NCI-H526 treated with DMSO at 0.1 percent for 48 hours (cell line): ENCODE measurements at regions not wholly inside any gene's neighbourhood (a gene's known extent, or its start where the extent isn't known, plus 50 kb on each side); places are given as distances from the start of the nearest gene placed in this dataset.

Experiments
- DNase-seq: peaks from one replicate; lab custom pipeline; 2025; lab: John Stamatoyannopoulos, UW

DNA sequence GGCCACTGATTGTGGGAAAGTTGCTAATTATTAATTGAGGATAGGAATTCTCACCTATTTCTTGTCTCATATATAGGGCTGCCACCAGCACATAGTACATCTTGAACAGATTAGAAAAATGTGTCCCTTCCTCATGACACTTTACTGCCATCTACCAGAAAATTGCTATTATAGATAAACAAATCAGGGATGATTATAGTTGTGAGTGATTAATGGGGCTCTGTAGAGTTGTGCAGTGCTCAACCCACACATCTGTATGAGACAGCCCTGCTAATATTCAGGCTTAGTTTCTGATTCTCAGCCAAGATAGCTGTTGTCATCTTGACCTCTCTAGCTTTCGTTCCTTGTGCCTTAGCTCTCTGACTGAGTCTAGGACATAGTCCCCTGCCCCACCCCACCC lies 373.3 kb downstream of the TLE4 start:
- no peak for DNase-seq

DNA sequence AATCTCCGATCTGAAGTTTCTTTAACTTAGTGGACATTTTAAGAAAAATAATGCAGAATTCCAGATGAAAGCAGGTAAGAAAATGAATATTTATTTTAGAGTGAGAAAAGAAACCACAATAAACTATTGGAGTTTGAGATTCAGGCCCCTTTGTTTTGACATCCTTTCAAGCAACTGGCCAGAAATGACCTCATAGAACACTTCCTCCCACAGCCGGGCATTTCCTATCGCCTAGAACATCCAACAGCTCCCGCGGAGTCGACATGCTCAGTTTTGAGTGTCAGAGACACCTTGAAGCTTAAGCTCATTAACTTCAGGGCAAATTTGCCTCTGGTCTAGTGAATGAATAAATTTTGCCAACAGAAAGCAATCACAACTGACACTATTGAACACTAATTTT lies 369.2 kb downstream of the TLE4 start:
- DNase-seq: no peak

DNA sequence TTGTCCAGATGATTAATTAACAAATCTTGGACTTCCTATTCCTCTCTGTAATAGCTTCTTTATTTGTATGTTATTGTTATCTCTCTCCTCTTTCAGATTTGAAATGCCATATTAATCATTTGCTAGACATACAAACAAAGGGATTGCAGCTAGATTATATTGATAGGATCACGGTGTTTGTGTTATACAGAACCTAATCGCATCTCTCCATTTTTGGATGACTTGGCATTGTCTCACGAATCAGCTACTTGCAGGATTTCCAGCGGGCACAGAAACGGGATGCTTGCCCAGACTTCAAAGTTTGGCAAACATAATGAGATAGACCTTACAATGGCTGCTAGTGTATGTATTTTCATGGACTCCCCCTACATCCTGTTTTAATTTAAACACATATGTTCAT lies 368.1 kb downstream of the TLE4 start:
- no peak for DNase-seq

DNA sequence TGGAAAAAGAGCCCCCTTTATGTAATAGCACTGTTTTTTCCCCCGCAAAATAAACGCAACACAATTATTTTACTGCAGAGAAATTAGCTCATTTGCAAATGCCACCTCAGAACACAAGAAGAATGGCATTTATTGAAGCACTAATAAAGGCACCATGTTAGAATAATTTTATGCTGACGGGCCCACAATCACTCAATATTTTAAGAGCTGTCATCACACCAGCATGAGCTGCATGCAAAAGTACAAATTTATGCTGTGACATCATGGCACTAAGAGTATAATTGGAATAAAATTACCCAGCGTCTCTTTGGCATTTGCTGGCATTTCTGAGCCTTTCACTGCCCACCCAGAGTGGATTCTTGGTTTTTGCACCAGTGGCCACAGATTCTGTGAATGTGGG lies 364.6 kb downstream of the TLE4 start:
- DNase-seq: no peak

DNA sequence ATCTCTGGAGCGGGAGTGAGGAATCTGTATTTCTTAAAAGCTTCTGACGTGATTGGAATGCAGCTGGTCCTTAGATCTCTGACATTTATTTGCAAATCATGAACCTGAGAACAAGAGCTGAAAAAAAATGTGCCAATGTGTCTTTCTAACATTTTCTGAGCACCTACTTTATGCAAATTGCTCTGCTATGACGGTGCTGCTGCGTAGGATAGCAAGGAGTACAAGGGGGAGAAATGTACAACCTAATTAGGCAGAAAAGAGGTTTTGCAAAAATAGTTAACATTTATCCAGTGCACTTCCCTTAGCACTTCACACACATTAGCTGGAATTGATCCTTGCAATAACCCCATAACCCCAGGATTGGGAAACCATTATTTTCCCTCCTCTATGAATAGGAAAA lies 357.5 kb downstream of the TLE4 start:
- DNase-seq: no peak

DNA sequence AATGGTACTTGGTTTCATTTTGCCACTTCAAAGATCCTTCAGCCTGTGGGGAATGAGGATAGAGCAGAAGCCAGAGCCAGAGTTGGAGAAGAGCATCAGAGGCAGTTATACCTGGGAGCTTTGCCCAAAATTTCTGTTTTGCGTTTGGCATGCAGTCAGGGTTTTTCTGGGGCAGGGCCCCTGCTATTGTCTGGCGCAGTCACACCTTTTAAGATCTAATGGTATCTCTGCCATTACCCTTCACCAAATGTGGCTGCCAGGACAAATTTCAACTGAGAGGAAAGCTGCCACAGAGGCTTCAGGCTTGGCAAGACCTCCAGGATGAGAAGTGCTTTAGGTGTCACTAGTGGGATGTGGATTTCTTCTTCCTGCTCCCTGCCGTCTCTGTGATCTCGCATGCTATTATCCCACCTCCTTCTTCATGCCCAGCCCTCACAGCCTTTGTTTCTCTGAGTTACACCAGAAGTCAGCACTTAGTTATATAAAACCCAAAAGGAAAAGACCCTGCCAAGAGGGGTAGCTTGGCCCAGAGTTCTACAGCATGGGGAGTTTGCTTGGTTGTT lies 357.0 kb downstream of the TLE4 start:
- no peak for DNase-seq

DNA sequence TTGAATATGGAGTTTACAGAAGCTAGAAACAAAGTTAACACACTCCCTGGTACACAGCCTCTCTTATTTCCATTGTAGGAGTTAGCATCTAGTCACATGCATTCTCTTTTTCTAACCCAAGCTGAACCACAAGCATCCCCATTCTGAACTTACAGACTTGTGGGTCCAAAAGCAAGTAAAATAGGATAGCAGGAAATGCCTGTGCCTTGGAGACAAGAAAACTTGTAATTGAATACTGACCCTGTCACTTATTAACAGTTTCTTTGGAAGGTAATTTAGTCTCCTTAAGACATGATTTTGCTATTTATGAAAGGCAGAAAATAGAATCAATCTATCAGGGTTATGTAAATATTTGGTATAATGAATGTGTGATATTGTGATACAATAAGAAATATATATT lies 353.6 kb downstream of the TLE4 start:
- DNase-seq: no peak

DNA sequence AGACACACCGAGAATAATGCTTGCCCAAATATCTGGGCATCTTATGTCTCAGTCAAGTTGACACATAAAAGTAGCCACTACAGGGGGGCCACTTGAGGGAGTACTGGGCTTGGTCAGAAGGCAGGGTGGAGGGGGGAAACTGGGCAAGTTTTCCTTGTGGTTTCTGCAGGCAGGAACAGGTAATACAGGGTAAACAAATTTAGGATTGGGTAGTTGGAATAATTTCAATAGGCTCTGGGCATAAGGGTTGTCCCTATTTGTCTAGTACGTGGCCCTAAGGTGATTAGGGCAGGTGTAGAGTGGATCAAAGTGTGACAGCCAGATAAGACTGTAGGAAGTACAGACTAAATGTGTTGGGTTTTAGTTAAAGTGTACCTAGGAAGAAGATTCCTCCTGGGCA lies 353.1 kb downstream of the TLE4 start:
- DNase-seq: no peak

DNA sequence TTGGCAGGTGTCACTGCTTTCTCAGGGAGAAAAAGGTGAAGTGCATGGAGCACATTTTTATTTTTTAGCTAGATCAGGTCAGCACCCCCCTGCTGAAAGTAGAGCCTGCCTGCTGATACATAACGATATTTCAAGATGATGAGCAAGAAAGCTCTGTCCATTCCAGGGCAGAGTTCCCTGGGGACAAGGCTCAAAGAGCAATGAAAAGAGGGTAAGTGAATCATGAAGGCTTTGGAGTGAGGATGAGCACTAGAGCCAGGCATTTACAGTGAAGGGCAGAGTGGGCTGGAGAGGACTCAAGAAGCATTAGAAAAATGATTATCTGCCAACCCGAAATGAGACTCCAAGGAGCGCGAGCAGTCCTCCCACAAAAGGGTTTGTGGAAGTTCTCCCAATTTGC lies 345.7 kb downstream of the TLE4 start:
- DNase-seq: no peak

DNA sequence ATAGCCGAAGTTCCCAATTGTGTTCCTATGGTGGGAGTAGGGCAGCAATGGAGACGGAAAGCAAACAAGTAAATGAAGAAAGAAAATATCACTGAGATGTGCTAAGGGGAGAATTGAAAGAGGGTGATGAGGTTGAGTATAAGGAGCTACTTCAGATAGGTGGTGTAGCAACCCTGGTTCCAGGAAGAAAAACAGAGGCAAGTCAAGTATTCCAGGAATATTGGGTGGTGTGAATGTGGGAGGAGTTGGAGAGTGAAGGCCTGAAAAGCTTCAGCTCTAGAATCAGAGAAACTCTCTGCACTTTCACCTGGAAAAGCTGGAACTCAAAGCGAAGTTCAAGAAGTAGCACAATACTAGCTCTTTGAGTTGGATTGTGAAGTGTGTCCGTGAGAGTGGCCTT lies 342.1 kb downstream of the TLE4 start:
- no peak for DNase-seq

DNA sequence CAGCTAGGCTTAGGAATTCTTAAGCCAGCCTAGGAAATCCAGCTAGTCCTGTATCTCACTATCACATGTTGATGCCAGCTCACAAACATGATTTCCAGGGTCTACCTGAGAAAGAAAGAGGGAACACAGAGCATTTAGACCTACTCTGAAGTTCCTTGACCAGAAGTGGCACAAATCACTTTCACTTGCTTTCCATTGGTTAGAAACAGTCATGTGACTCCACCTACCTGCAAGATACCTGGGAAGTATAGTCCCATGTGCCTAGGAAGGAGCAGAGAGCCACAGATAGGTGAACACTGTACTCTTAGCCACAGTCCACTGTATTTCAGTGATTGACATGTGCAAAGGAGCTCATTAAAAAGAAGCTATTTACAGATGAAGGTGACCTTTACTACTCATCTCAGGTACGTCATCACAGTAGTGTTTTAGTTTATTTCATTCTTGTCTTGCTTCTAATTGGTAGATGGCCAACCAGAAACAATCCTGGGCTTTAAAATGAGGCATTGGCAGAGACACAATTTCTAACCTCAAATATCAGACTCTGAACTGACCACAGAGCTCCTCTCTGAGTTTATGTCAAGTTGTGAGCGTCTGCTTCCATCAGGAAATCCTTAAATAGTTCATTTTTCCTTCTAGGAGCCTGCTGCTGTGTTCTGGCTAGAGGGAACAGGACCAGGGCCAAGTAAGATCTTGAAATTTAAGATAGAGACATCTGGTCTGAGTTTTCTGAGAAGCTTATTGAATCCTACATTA lies 340.7 kb downstream of the TLE4 start:
- no peak for DNase-seq

DNA sequence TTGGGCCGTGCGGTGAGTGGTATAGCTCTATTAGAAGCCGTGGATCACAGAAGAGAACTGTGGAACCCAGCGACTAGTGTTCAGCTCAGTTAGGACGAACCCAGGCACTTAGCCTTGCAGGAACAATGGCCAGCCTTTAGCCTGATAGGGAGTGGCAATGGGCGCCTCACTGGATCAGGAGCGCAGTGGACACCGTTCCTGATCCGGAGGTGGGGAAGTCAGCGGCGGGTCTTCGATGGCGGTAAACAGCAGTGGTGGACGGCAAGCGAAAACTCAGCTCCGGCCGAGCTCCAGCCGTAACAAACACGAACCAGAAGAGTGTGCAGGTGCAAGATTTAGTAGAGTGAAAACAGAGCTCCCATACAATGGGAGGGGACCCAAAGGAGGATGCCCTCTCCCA lies 340.0 kb downstream of the TLE4 start:
- DNase-seq: no peak

DNA sequence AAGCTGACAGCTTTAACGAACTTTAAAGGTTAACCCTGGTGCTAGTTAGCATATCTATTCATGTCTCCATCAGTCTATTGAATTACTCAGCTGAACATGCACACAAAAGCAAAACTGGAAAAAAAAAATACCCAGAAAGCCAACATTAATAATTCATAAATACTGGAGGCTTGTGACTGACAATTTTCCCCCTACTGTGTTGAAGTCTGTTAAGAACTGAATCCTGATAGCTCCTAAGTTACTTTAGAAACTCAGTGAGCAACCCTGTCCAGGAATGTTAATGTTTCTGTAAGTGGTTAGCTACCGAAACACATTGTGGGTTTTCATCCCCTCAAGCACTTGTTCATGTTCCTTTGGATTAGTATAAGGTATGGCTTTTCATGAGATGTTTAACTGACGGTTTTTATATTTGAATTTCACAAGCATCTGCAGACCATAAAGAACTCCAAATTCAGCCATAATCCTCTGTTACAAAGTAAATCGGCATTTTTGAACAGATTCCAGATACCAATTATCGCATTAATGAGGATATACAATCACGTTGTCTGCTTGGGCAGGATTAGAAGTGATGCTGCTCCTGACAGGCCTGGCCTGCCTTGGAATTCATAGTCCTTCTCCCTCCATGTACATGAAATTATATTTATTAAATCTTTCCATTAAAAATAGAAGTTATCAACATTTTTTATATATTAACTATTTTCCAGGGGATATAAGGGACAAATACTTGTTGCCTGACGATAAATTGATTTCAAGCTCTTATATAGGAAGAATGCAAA lies 331.2 kb downstream of the TLE4 start:
- no peak for DNase-seq

DNA sequence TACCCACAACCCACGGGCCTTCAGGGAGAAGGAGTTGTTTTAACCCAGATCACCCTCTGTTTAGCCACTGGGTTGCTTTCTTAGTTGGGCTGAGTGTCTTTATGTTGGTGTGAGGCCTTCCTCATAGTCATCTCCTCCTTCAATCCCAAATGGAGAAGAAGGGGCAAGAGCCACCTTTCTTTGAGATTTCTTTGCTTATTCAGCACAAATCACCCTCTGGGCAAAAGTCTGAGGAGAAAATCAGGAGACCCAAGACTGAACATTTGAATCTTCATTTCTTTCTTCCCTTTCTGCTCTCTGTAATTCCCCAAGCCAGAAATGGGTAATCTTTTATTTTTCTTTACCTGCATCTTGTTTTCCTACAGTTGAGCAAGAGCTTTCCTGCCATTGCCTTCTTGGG lies 329.0 kb downstream of the TLE4 start:
- DNase-seq: no peak

DNA sequence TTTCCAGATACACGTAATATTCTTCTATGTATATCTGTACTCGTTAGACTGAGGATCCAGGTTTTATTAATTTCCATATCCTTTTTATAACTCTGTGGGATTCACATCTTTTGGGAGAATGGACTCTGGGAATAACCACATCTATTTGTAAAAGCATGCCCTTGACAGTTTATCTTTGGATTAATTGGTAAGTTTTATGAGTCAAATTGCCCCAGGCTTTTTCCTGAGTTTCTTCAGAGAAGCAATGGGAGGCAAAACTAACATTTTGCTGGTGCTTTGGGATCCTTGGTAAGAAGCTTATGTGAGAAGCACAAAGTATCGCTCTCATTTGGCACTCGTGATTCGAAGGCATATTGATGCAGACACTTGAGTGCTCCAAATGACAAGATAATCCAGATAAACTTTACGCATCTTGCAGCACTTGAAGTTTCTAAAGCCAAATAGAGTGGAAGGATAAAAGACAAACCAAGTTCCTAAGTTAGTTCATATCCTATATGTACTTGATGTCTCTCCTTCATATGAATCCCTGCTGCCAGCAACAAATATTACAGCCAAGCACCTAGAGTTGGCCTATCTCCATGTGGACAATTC lies 324.7 kb downstream of the TLE4 start:
- DNase-seq: no peak

DNA sequence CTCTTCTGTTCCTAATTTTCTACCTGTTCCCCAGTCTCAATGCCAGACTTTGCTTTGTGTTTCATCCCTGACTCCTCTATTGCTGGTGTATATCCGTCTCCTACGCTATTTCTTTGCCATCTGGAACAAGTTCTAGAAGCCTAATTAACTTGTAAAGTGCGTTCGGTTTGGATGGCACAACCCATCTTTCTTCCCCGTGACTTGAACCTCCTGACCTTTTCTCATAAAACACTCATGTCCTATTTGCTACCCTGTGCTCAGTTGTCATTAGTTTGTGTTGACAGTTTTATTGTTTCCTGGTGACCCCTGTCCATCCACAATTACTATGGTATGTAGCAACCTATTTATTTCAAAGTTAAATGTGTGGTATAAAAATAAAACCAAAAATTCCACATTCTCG lies 323.5 kb downstream of the TLE4 start:
- DNase-seq: no peak

DNA sequence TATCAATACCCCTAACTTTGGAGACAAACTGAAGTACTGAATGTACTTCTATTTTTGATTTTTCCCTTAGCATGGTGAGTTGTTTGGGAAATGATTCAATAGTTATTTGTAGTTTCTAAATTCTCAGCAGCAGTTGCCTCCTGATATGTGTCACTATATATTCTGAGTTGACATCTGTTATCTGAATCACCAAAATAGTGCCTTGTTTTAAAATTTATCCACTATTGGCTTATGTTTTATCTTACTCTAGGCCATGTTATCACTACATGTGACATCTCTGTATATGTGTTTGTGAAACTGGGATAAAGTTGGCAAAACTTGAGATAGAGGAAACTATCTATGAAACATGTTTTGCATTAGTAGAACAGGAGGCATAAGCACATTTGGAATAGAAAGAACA lies 317.6 kb downstream of the TLE4 start:
- no peak for DNase-seq

DNA sequence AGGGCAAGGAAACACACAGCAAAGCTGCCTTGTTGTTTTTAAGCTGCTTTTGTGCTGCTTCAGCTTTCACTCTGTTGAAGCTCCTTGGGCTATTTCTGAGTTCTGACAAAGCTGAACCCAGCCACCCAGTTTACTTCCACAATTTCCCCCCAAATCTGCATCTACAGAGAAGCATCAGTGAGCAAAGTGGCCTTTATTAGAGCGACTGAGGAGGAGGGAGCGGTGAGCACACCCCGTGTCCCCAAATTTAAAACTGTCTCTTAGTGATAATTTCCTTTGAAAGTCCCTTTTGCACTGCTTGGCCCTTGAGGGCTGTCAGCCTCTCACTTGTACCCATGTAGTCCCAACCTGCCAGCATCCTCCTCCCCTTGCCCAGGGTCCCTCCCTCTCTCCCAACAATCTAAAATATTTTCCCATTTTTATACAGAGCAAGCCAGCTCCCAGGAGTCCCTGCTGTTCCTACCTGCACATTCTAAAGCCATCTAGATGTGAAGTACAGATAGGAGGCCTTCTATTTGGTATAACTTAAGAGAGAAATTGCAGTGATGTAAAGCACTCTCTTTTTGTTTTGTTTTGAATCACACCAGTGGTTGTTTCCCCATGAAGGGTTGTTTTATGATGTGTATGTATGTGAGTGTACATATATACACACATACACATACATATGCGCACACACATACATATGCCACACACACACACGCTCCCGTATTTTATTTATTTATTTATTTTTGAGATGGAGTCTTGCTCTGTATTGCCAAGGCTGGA lies 313.5 kb downstream of the TLE4 start:
- no peak for DNase-seq

DNA sequence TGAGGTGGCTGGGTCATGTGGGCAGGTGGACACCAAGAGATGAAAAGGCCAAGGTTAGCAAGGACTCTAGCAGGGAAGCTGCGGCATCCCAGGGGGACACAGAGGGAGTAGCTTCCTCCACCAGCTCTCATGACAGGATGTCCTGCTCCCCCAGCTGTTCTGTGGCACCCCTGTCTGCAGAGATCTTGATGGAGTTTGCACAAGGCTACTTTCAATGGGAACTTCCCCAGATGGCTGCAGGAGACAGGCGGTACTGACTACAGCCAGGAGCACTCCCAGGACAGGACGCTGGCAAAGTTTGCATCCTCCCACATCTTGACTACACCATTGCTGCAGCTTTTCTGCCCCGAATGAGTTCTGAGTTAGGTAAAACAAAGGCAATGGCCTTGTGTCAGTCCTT lies 312.8 kb downstream of the TLE4 start:
- no peak for DNase-seq

DNA sequence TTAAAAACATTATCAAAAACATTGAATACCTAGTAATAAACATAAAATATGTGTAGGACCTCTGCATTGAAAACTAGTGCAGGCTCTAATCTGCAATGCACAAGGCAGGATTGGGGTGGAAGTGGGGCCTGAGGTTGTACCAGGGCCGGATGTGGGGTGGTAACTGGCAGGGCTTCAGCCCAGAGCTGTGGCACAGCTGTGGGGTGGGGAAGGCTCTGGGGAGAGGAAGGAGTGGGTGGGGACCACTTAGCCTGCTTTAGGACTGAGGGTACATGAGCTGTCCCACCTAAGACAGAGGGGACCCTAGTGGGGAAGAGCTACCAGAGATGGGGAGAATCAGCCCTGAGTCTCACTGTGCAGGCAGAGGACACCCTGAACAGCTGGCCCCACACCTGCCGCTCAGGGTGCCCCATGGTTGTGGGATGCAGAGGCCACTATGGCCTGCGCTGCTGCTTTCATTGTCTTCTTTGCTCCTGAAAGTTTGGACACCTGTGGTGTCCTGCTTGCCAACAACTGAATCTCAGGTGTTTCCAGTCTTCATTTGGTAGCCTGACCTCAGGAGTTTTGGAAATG lies 311.4 kb downstream of the TLE4 start:
- no peak for DNase-seq

DNA sequence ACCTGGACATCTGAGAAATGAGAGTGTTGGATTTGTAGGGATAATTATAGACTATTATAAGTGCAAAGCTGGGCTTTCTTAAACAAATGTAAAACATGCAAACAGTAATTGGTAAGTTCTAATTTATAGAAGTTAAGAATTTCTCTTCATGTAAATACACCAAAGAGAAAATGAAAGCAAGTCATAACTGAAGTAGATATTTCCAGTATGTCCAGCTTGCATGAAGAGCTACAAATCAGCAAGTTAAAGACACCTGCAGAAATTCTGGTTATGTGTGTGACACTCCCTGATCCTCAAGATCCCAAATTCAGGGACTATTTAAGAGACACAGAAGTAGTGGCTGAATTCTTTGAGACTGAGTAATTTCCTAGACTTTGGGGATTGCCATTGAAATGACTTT lies 308.9 kb downstream of the TLE4 start:
- DNase-seq: no peak
